GM18499 (cell line): ENCODE measurements at regions not wholly inside any gene's neighbourhood (a gene's known extent, or its start where the extent isn't known, plus 50 kb on each side); places are given as distances from the start of the nearest gene placed in this dataset.

Experiments used
- ATAC-seq: cut with Tn5 transposase; IDR thresholded peaks from one replicate; pipeline ENCODE4 v1.9.1; 2021; ENCODE audit warnings: moderate number of reproducible peaks; ENCODE audit not compliant: insufficient read depth, unreplicated experiment

- no peak for ATAC-seq
These were observed 69.8 kb upstream of the STEAP1B start for GRCh38 chr7:22569586-22570321.

DNA sequence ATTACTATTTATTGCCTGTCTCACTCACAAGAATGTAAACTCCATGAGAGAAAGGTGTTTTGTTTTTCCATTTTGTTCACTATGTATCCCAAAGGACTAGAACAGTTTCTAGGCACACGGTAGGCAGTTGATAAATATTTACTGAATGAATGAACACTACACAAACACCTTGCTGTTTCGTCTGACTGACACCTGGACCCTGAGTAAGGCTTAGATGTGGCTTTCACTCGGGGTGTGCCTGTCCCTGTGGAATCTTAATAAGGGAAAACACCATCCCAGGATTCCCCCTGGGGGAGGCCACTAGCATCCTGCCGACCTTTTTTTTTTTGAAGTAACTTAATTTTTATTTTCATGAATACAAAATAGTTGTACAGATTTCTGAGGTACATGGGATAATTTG is 66.6 kb upstream of the STEAP1B start:
- ATAC-seq: no peak

DNA sequence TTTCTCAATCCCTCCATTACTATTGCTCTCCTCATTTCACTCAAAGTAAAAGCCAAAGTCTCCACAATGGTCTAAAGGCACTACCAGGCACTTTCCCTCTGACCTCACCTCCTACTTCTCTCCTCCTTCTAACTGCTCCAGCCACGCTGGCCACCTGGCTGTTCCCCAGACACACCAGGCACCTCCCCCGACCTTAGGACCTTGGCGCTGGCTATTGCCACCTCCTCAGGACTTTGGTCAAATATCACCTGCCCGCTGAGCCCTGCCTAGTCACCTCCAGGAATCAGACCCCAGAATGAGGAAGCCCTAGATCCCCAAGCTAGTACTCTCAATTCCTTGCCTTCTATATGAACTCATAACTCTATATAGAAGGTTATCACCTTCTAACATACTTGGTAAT is 66.2 kb upstream of the STEAP1B start:
- no peak for ATAC-seq

DNA sequence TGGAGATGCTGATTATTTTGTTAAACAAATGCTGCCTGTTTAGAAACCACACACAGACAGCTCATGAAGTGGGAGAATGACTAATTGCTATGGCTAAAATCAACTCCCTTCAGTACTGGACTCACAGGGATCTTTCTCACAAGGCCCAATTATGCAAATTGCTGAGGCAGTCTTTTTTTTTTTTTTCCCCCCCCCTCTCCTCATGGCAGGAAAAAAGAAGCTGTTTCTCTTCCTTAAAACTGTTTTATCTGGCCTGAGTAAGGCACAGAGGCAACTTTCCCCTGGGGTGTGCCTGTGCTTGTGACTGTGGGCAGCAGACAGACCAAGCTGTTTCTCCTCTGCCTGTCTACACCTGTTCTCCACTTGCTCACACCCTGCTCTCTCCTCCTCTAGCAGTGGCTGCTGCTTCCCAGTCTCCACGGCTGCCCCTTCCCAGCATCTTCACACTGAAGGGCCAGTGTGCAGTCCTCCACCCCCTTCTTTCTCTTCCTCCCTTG is 65.4 kb upstream of the STEAP1B start:
- ATAC-seq: no peak

DNA sequence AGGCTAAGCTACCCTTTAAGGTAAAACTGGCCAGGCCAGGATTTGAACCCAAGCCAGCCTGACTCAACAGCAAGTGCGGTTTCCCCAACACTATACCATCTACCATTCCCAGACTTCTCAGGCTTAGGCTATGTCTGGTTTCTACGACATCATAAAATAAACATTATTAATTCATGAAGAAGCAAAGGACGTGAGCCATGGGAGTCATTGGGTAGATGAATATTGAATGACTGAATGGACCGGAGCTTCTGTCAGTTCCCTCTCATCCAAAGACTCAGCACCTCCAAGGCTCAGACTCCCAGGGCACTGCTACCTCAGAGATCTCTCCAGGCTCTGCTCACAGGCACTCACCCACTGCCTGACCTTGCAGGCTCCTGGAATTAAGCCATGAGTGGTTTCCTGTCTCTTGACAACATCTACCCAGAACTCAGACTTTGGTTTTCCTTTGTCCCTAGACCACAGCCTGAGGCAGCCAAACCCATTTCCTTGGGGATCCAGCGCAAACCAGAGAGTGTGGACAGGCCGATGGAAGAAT is 64.6 kb upstream of the STEAP1B start:
- ATAC-seq: no peak

- ATAC-seq: peak; percentile 35
These were observed 63.7 kb upstream of the STEAP1B start for GRCh38 chr7:22563621-22564241.

GRCh38 chr7:22563032-22563501 is 63.1 kb upstream of the STEAP1B start:
- no peak for ATAC-seq

GRCh38 chr7:22561895-22562593 is 62.1 kb upstream of the STEAP1B start:
- no peak for ATAC-seq

DNA sequence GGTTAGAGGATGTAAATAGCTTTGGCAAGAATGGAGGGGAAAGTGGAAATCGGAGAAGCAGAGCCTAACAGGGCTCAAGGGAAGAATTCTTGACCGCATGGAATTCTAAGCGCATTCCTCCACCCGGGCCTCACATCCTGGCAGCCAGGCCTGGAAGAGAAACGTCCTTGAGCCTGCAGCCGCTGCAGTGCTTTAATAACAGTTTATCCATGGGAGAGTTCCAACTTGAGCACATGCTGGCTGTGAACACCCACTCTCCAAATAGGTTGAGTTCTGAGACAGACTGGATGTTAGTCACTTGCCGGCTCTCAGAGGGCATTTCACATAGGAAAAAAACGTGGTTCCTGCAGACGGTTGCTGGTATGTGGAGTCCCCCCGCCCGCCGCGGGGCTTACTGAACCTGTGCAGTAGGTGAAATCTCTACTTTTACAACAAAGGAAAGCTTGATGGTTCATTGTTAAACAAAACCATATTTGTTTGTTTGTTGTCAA is 61.4 kb upstream of the STEAP1B start:
- no peak for ATAC-seq

DNA sequence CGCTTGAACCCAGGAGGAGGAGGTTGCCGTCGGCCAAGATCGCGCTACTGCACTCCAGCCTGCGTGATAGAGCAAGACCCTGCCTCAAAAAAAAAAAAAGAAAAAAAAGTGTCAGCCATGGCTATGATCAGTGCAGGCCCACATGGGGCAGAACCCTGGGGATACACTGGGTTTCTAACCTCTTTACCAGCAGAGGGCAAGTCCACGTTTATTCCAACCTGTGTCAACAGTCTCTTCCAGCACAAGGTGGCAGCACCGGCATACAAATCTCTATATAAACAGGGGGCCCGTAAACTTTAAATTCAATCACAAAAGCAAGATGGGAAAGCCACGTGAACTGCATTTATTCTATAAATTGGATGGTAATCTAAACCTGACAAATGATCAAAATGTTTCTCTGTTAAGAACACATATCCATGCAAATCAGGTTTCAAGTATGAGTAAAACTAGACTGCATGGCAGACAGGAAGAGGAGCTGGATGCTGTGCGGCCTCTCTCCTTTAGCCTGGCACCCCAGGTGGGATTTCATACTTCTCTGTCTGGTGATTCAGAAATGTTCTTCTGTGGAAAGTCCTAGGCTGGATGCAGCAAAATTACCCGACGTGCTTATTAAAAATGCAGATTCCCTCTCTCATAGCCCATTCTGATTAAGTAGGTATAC is 60.0 kb upstream of the STEAP1B start:
- ATAC-seq: no peak

DNA sequence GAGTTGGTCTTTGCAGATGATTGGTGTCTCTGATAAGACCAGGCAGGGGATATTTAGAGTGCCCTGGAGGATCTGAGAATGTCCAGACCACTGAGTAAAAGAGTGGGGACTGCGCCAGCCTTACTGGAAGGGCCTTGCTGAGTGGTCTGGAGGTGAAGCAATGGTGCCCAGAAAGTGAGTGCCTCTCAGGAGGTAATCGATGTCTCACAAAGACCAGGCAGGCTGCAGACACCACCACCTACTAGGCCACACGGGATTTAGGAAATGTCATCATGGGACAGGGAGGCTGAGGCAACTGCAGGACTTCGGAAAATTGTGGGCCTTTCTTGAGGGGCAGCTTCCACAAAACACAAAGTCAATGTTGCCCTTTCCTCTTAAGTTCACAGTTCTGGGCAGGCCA is 57.2 kb upstream of the STEAP1B start:
- no peak for ATAC-seq

- ATAC-seq: no peak
These were observed 55.5 kb upstream of the STEAP1B start for GRCh38 chr7:22555476-22555875.

- no peak for ATAC-seq
These were observed 54.2 kb upstream of the STEAP1B start for GRCh38 chr7:22554184-22554583.

DNA sequence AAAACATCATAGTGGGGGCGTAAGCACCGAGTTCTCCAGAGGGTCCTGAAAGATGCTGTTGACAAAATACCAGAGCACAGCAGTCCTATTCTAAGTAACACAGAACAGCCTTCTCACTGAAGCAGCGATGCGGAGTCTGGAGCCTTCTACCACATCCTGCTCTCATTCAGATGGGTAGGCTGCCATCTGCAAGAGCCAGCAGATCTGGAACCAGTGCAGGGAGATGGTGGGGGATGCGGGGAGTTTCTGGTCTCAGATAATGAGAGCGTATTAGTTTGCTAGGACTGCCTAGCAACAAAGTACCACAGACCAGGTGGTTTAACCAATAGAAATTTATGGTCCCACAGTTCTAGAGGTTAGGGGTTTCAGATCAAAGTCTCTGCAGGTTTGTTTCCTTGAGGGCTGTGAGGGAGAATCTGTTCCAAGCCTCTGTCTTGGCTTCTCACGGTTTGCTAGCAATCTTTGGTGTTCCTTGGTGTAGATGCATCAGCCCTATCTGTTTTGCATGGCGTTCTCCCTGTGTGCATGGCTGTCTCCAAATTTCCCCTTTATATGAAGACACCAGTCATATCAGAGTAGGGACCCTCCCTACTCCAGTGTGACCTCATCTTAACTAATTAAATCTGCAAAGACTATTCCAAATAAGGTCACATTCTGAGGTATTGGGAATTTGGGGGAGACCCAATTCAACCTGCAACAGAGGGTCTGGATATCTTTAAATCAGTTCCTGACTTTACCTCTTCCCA is 52.0 kb upstream of the STEAP1B start:
- ATAC-seq: peak; percentile 67

GRCh38 chr7:22550514-22551030 is 50.6 kb upstream of the STEAP1B start:
- no peak for ATAC-seq

- no peak for ATAC-seq
These were observed 49.9 kb upstream of the STEAP1B start for GRCh38 chr7:22549667-22550513.
